Kidney (tissue), 13 donors: ENCODE measurements at regions not wholly inside any gene's neighbourhood (a gene's known extent, or its start where the extent isn't known, plus 50 kb on each side); places are given as distances from the start of the nearest gene placed in this dataset.

ENCODE experiments used
- DNase-seq, 5 donors: peaks; one replicate each; pipeline ENCODE4 v3.0.0-alpha.2; 2013 to 2020
- FAIRE-seq: peaks from 2 replicates; lab custom pipeline; 2012; peaks lifted over from hg19 to GRCh38; lab: Jason Lieb, UNC
- H3K27ac ChIP-seq, 2 donors: one replicate each; pipeline ENCODE4 v1.7.0; 2013; ENCODE audit warnings: low read depth in 2 of 2, low read length in 2 of 2, inconsistent platforms in 1 of 2
- H3K27me3 ChIP-seq: one replicate; pipeline ENCODE4 v1.7.1; 2013; ENCODE audit warnings: low read length, inconsistent platforms; ENCODE audit not compliant: control insufficient read depth, insufficient read depth
- H3K36me3 ChIP-seq, 3 donors: one replicate each; pipeline versions ENCODE4 v1.7.0 to v1.7.1; 2013; ENCODE audit warnings: low read length in 3 of 3, control low read depth in 1 of 3, inconsistent platforms in 1 of 3; ENCODE audit not compliant: insufficient read depth in 3 of 3, control insufficient read depth in 2 of 3
- H3K4me1 ChIP-seq, 3 donors: one replicate each; pipeline versions ENCODE4 v1.7.0 to v1.7.1; 2013; ENCODE audit warnings: low read length in 3 of 3, inconsistent platforms in 1 of 3, low read depth in 1 of 3; ENCODE audit not compliant: control insufficient read depth in 2 of 3, insufficient read depth in 2 of 3
- H3K4me3 ChIP-seq, 3 donors: one replicate each; pipeline versions ENCODE4 v1.7.0 to v1.8.1; 2013; ENCODE audit warnings: low read length in 3 of 3, control low read depth in 1 of 3, inconsistent platforms in 1 of 3
- H3K9ac ChIP-seq, 3 donors: one replicate each; pipeline versions ENCODE4 v1.7.0 to v1.7.1; 2013; ENCODE audit warnings: low read length in 3 of 3, control low read depth in 1 of 3, inconsistent platforms in 1 of 3
- H3K9me3 ChIP-seq, 3 donors: one replicate each; pipeline versions ENCODE4 v1.7.0 to v1.7.1; 2013; ENCODE audit warnings: low read length in 3 of 3, control low read depth in 1 of 3, inconsistent platforms in 1 of 3; ENCODE audit not compliant: control insufficient read depth in 2 of 3, insufficient read depth in 1 of 3
- intact Hi-C: fragments of 100-400 bp; cut with DNase I; formaldehyde crosslinking; loops from one replicate; pipeline ENCODE4 v1.11.1; 2022
- TF ChIP-seq, protein P1 (sequence below): IDR thresholded peaks from 3 replicates; pipeline ENCODE4 v1.5.1; 2012; ENCODE audit warnings: mild to moderate bottlenecking, moderate library complexity, borderline replicate concordance; ENCODE audit not compliant: insufficient read depth; ENCODE audit errors: extremely low read depth
- donor health status: control.
- donor health status: control.
- donor health status: control.
- donor health status: control.
- donor health status: control.
- donor health status: DM: yes; HTN: yes; CAD: no.
- donor health status: Normal renal cell carcinoma (clear cell type).

DNA sequence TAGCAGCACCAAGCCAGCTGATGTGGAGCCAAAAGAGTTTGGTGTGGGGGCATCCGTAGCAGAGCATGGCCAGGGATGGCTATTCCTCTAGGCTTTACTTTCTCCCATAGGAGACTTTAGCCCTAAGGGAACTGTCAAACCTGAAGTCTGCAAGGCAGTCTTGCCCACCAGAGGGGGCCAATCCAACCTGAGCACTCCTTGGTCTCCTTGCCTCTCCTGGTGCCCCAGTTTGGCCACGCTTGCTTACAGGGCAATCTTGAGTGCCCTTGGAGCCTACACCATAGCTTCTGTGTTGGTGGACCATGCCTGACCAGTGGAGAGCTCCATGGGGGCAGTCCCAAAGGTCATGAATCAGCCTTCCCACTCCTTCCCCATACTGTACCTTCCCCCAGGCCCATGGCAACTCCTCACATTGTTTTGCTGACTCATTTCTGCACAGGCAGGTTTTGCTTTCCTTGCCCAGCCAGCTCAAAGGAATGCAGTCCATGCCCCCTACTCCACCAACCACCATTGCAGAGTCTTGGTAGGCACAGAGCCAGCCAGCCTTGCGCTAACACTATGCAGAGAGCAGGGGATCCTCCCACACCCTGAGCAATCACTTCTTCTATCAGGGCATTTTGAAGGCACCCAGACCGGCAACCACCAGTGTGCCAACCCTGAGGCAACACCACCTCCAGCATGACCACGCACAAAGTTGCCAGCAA, 1421.2 kb upstream of the RAG2 start:
- H3K27me3 ChIP-seq = no peaks in the 10 kb centered on the region
- TF ChIP-seq, protein P1, sequence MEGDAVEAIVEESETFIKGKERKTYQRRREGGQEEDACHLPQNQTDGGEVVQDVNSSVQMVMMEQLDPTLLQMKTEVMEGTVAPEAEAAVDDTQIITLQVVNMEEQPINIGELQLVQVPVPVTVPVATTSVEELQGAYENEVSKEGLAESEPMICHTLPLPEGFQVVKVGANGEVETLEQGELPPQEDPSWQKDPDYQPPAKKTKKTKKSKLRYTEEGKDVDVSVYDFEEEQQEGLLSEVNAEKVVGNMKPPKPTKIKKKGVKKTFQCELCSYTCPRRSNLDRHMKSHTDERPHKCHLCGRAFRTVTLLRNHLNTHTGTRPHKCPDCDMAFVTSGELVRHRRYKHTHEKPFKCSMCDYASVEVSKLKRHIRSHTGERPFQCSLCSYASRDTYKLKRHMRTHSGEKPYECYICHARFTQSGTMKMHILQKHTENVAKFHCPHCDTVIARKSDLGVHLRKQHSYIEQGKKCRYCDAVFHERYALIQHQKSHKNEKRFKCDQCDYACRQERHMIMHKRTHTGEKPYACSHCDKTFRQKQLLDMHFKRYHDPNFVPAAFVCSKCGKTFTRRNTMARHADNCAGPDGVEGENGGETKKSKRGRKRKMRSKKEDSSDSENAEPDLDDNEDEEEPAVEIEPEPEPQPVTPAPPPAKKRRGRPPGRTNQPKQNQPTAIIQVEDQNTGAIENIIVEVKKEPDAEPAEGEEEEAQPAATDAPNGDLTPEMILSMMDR = no peak
- DNase-seq = peak in 1 of 5 donors; percentile 43
- no peak overlapping the region for H3K4me3 ChIP-seq
- FAIRE-seq = no peak
- H3K36me3 ChIP-seq = no peaks in the 10 kb centered on the region
- no peaks in the 10 kb centered on the region for H3K9me3 ChIP-seq
- intact Hi-C loops = no loop called here
- no peaks in the 10 kb centered on the region for H3K4me1 ChIP-seq
- H3K27ac ChIP-seq = no peak overlapping the region
- H3K9ac ChIP-seq = no peak overlapping the region

DNA sequence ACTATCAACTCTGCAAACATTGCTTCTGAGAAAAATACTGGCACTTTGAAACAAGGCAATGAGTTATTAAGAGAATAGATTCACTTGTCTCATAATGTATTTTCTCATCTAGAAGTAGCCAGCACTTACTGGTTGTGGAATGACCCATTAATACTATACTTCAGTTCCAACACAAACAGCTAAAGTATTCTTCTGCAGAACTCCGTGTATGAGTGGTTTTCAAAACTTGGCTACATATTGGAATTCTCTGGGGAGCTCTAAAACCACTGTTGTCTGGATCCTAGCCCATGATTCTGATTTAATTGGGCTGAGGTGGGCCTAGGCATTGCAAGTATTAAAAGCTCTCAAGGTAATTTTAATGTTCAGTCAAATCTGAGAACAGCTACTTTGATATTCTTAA, 1416.4 kb upstream of the RAG2 start:
- intact Hi-C loops = no loop called here
- FAIRE-seq (no peak), DNase-seq (peak in 1 of 5 donors; percentile 15)
- no peak overlapping the region for H3K4me3 ChIP-seq
- no peaks in the 10 kb centered on the region for H3K36me3 ChIP-seq
- no peak overlapping the region for H3K9ac ChIP-seq
- H3K4me1 ChIP-seq = no peaks in the 10 kb centered on the region
- H3K27ac ChIP-seq = no peak overlapping the region
- TF ChIP-seq, protein P1 = no peak
- H3K27me3 ChIP-seq = no peaks in the 10 kb centered on the region
- no peaks in the 10 kb centered on the region for H3K9me3 ChIP-seq

DNA sequence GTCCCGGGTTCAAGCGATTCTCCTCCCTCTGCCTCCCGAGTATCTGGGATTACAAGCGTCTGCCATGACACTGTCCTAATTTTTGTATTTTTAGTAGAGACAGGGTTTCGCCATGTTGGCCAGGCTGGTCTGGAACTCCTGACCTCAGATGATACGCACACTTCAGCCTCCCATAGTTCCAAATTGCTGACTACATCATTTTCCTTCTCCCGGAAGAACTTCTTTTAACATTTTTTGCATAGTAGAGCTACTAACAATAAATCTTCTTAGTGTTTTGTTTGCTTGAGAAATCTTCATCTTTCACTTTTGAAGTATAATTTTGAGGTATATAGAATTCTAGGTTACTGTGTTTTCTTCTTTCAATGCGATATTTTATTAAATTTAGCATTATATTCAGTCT, 1415.1 kb upstream of the RAG2 start:
- FAIRE-seq = no peak
- no peak for DNase-seq
- no peak overlapping the region for H3K27ac ChIP-seq
- intact Hi-C loops = no loop called here
- H3K4me3 ChIP-seq = no peak overlapping the region
- H3K27me3 ChIP-seq = no peaks in the 10 kb centered on the region
- no peaks in the 10 kb centered on the region for H3K36me3 ChIP-seq
- TF ChIP-seq, protein P1 = no peak
- H3K9ac ChIP-seq = no peak overlapping the region
- no peaks in the 10 kb centered on the region for H3K9me3 ChIP-seq
- H3K4me1 ChIP-seq = no peaks in the 10 kb centered on the region

DNA sequence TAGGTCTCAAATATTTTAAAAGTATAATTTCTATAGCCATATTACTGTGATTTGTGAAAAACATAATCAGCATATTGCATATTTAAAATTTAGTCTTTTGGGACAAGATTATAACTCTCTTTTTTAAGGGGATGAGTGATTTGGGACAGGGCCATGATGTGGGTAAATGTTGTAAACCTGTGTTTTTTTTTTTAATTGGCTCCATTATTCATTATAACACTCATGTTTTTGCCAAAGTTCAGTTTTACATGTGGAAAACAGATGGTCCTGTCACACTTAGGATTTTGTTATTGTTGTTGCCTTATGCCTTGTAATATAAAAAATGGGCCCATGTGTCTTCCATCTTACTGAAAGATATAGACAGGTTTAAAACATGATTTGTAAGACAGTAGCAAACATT, 1413.5 kb upstream of the RAG2 start:
- no peaks in the 10 kb centered on the region for H3K4me1 ChIP-seq
- DNase-seq = no peak
- no peak overlapping the region for H3K27ac ChIP-seq
- no peaks in the 10 kb centered on the region for H3K36me3 ChIP-seq
- H3K9me3 ChIP-seq = no peaks in the 10 kb centered on the region
- intact Hi-C loops = no loop called here
- TF ChIP-seq, protein P1 = no peak
- H3K27me3 ChIP-seq = no peaks in the 10 kb centered on the region
- H3K4me3 ChIP-seq = no peak overlapping the region
- FAIRE-seq = no peak
- H3K9ac ChIP-seq = no peak overlapping the region
